CD14-positive monocyte (primary cell): ENCODE measurements at regions not wholly inside any gene's neighbourhood (a gene's known extent, or its start where the extent isn't known, plus 50 kb on each side); places are given as distances from the start of the nearest gene placed in this dataset.
"Not testable (repeated sequence)": the region's sequence is repeated elsewhere in the genome, so short reads cannot be mapped to it uniquely, and the experiment has no call there.

Experiments used
- DNase-seq, 3 donors: peaks; one replicate each; pipeline ENCODE4 v3.0.0-alpha.2; 2011 to 2022
- H2AFZ ChIP-seq: 2 replicates; pipeline ENCODE4 v1.6.0; 2012; ENCODE audit warnings: mild to moderate bottlenecking, low read depth, low read length, inconsistent platforms; ENCODE audit not compliant: insufficient read depth, poor library complexity, severe bottlenecking
- H3K27ac ChIP-seq, 2 donors: 1 replicate in 1 of 2; 2 replicates in 1 of 2; pipeline ENCODE4 v1.5.1; 2012 to 2013; ENCODE audit warnings: low read length in 2 of 2, control low read depth in 1 of 2, inconsistent platforms in 1 of 2, low read depth in 1 of 2, mild to moderate bottlenecking in 1 of 2
- H3K27me3 ChIP-seq, 2 donors: one replicate each; pipeline versions ENCODE4 v1.6.0 to v1.6.1; 2011 to 2013; ENCODE audit warnings: low read length in 2 of 2; ENCODE audit not compliant: control insufficient read depth in 2 of 2, insufficient read depth in 2 of 2
- H3K36me3 ChIP-seq, 2 donors: replicated peaks in 1 of 2; 1 replicate in 1 of 2; 2 replicates in 1 of 2; pipeline versions ENCODE4 v1.5.1 to v1.6.1; 2012 to 2013; ENCODE audit warnings: low read length in 2 of 2, control low read depth in 1 of 2, inconsistent platforms in 1 of 2, mild to moderate bottlenecking in 1 of 2; ENCODE audit not compliant: insufficient read depth in 2 of 2, control insufficient read depth in 1 of 2
- H3K4me1 ChIP-seq, 2 donors: 1 replicate in 1 of 2; 2 replicates in 1 of 2; pipeline versions ENCODE4 v1.5.1 to v1.6.1; 2012 to 2013; ENCODE audit warnings: low read length in 2 of 2, control low read depth in 1 of 2, inconsistent platforms in 1 of 2, mild to moderate bottlenecking in 1 of 2, moderate library complexity in 1 of 2; ENCODE audit not compliant: insufficient read depth in 2 of 2, control insufficient read depth in 1 of 2
- H3K4me2 ChIP-seq: replicated peaks from 2 replicates; pipeline ENCODE3; 2012; ENCODE audit warnings: low read length, moderate library complexity, mild to moderate bottlenecking; ENCODE audit not compliant: poor library complexity, severe bottlenecking; ENCODE audit errors: extremely low read depth
- H3K4me3 ChIP-seq, 3 experiments: fragments of 200-600 bp in 1 of 3; sonication (generic) in 1 of 3; replicated peaks in 1 of 3; 1 replicate in 2 of 3; 2 replicates in 1 of 3; pipeline ENCODE4 v1.5.1; 2011 to 2013; ENCODE audit warnings: low read length in 3 of 3, mild to moderate bottlenecking in 3 of 3, control low read depth in 2 of 3, low read depth in 2 of 3, inconsistent platforms in 1 of 3, moderate library complexity in 1 of 3
- H3K79me2 ChIP-seq: 2 replicates; pipeline ENCODE4 v1.6.0; 2012; ENCODE audit warnings: mild to moderate bottlenecking, control low read depth, inconsistent platforms, low read length, moderate library complexity; ENCODE audit not compliant: insufficient read depth
- H3K9ac ChIP-seq: 2 replicates; pipeline ENCODE4 v1.6.0; 2017; ENCODE audit warnings: low read length, mild to moderate bottlenecking; ENCODE audit not compliant: insufficient read depth, poor library complexity, severe bottlenecking
- H3K9me3 ChIP-seq, 2 donors: replicated peaks in 1 of 2; 1 replicate in 1 of 2; 2 replicates in 1 of 2; pipeline versions ENCODE4 v1.5.1 to v1.6.1; 2012 to 2013; ENCODE audit warnings: low read length in 2 of 2, control low read depth in 1 of 2; ENCODE audit not compliant: control insufficient read depth in 1 of 2, insufficient read depth in 1 of 2
- H4K20me1 ChIP-seq: 2 replicates; pipeline ENCODE4 v1.6.0; 2012; ENCODE audit warnings: mild to moderate bottlenecking, low read length, control low read depth, moderate library complexity; ENCODE audit not compliant: insufficient read depth
- H3K27ac Mint-ChIP-seq, 7 donors: one replicate each; pipeline ENCODE4 v1.8.0; 2020; ENCODE audit warnings: mild to moderate bottlenecking in 7 of 7, mixed read lengths in 7 of 7, moderate library complexity in 6 of 7, inconsistent platforms in 2 of 7
- H3K27me3 Mint-ChIP-seq, 3 donors: one replicate each; pipeline ENCODE4 v1.8.0; 2021 to 2022; ENCODE audit warnings: low read depth in 3 of 3, mild to moderate bottlenecking in 3 of 3, mixed read lengths in 3 of 3, moderate library complexity in 3 of 3, inconsistent platforms in 1 of 3
- H3K36me3 Mint-ChIP-seq, 2 donors: one replicate each; pipeline ENCODE4 v1.8.0; 2020; ENCODE audit warnings: mixed read lengths in 2 of 2, inconsistent platforms in 1 of 2, mild to moderate bottlenecking in 1 of 2
- H3K4me1 Mint-ChIP-seq: one replicate; pipeline ENCODE4 v1.8.0; 2020; ENCODE audit warnings: mild to moderate bottlenecking, mixed read lengths
- H3K4me3 Mint-ChIP-seq, 2 donors: one replicate each; pipeline ENCODE4 v1.8.0; 2020; ENCODE audit warnings: mild to moderate bottlenecking in 2 of 2, mixed read lengths in 2 of 2, moderate library complexity in 1 of 2
- H3K9me3 Mint-ChIP-seq, 7 donors: one replicate each; pipeline ENCODE4 v1.8.0; 2020 to 2022; ENCODE audit warnings: mixed read lengths in 7 of 7, mild to moderate bottlenecking in 6 of 7, moderate library complexity in 6 of 7, inconsistent platforms in 2 of 7
- WGBS: methylation state at CpG from one replicate; pipeline ENCODE4 v1.1.5; 2013; ENCODE audit warnings: missing lambda C conversion rate; ENCODE audit not compliant: insufficient coverage; 5-methylcytosine and 5-hydroxymethylcytosine counted together
- intact Hi-C, 2 donors: fragments of 100-400 bp; cut with micrococcal nuclease; formaldehyde crosslinking; loops; one replicate each; pipeline versions ENCODE4 v1.15.0 to v1.15.1; 2023

- H3K4me3 Mint-ChIP-seq, H3K27ac Mint-ChIP-seq, H3K4me3 ChIP-seq, DNase-seq, H3K27ac ChIP-seq, H2AFZ ChIP-seq, H3K9me3 ChIP-seq, H3K27me3 ChIP-seq, H3K36me3 ChIP-seq, H3K36me3 Mint-ChIP-seq, H3K27me3 Mint-ChIP-seq, H3K79me2 ChIP-seq, H3K4me1 Mint-ChIP-seq, H3K9ac ChIP-seq, H4K20me1 ChIP-seq, intact Hi-C loops, H3K9me3 Mint-ChIP-seq, H3K4me2 ChIP-seq, H3K4me1 ChIP-seq: not testable (repeated sequence)
- WGBS, result no CpG with 5 or more reads among the region's 3 CpGs
These were observed 1714.2 kb downstream of the SPATA31A7 start for GRCh38 chr9:62904061-62904460.

- H3K27ac Mint-ChIP-seq, H4K20me1 ChIP-seq, H2AFZ ChIP-seq, H3K4me3 ChIP-seq, H3K9me3 ChIP-seq, H3K27me3 Mint-ChIP-seq, H3K79me2 ChIP-seq, H3K4me2 ChIP-seq, DNase-seq, H3K4me1 ChIP-seq, H3K27ac ChIP-seq, H3K36me3 Mint-ChIP-seq, H3K9me3 Mint-ChIP-seq, intact Hi-C loops, H3K9ac ChIP-seq, H3K36me3 ChIP-seq, H3K4me3 Mint-ChIP-seq, H3K27me3 ChIP-seq, H3K4me1 Mint-ChIP-seq: not testable (repeated sequence)
- no CpG with 5 or more reads among the region's 5 CpGs for WGBS
These were observed 1715.9 kb downstream of the SPATA31A7 start for GRCh38 chr9:62905722-62906121.

- H3K27ac Mint-ChIP-seq, DNase-seq, H3K9ac ChIP-seq, H3K27me3 ChIP-seq, H3K4me1 Mint-ChIP-seq, H3K36me3 ChIP-seq, H4K20me1 ChIP-seq, H3K4me1 ChIP-seq, H2AFZ ChIP-seq, H3K36me3 Mint-ChIP-seq, H3K27ac ChIP-seq, H3K4me3 ChIP-seq, H3K9me3 ChIP-seq, H3K79me2 ChIP-seq, H3K4me3 Mint-ChIP-seq, H3K27me3 Mint-ChIP-seq, H3K9me3 Mint-ChIP-seq, intact Hi-C loops, H3K4me2 ChIP-seq: not testable (repeated sequence)
- no CpG with 5 or more reads among the region's 11 CpGs for WGBS
These were observed 1718.0 kb downstream of the SPATA31A7 start for GRCh38 chr9:62907866-62908265.

GRCh38 chr9:62908271-62908670 is 1718.4 kb downstream of the SPATA31A7 start:
- H3K36me3 Mint-ChIP-seq, H3K4me1 Mint-ChIP-seq, H4K20me1 ChIP-seq, H2AFZ ChIP-seq, DNase-seq, H3K4me3 Mint-ChIP-seq, H3K4me2 ChIP-seq, H3K9ac ChIP-seq, H3K9me3 Mint-ChIP-seq, H3K79me2 ChIP-seq, H3K4me1 ChIP-seq, intact Hi-C loops, H3K27ac ChIP-seq, H3K9me3 ChIP-seq, H3K27me3 ChIP-seq, H3K27me3 Mint-ChIP-seq, H3K27ac Mint-ChIP-seq, H3K36me3 ChIP-seq, H3K4me3 ChIP-seq: not testable (repeated sequence)
- no CpG with 5 or more reads among the region's 4 CpGs for WGBS
